ENCODE measurements at regions not wholly inside any gene's neighbourhood (a gene's known extent, or its start where the extent isn't known, plus 50 kb on each side); places are given as distances from the start of the nearest gene placed in this dataset.

- TF ChIP-seq, protein P1, sequence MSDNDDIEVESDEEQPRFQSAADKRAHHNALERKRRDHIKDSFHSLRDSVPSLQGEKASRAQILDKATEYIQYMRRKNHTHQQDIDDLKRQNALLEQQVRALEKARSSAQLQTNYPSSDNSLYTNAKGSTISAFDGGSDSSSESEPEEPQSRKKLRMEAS (IDR thresholded peaks at IDR 0.05) = no peak
- TF ChIP-seq NFIC (IDR thresholded peaks at IDR 0.05) (no peak), TAF1 (IDR thresholded peaks at IDR 0.05; ENCODE audit: low read depth) (no peak), EP300 (IDR thresholded peaks at IDR 0.05; ENCODE audit: borderline replicate concordance) (no peak), REST (IDR thresholded peaks at IDR 0.05; ENCODE audit: low read depth) (no peak), TCF12 (IDR thresholded peaks at IDR 0.05; ENCODE audit: low read depth) (no peak), YY1 (IDR thresholded peaks at IDR 0.05; ENCODE audit: low read depth) (no peak), TEAD4 (IDR thresholded peaks at IDR 0.05) (no peak), CEBPB (IDR thresholded peaks at IDR 0.05) (no peak), CREB1 (IDR thresholded peaks at IDR 0.05; ENCODE audit: low read depth) (no peak), FOXM1 (IDR thresholded peaks at IDR 0.05; ENCODE audit: borderline replicate concordance, low read depth) (no peak), EGR1 (IDR thresholded peaks at IDR 0.05) (no peak), RAD21 (IDR thresholded peaks at IDR 0.05; ENCODE audit: low read depth) (no peak), ZBTB7A (IDR thresholded peaks at IDR 0.05; ENCODE audit: low read depth) (no peak)
Observed at GRCh38 chr2:160674146-160674750, 180.6 kb upstream of the RBMS1 start.

All from Ishikawa (cell line).